GM21576 (cell line): ENCODE measurements at regions not wholly inside any gene's neighbourhood (a gene's known extent, or its start where the extent isn't known, plus 50 kb on each side); places are given as distances from the start of the nearest gene placed in this dataset.

ENCODE experiments used
- ATAC-seq: cut with Tn5 transposase; IDR thresholded peaks from one replicate; pipeline ENCODE4 v1.9.1; 2021; ENCODE audit warnings: mild to moderate bottlenecking, moderate library complexity; ENCODE audit not compliant: unreplicated experiment

DNA sequence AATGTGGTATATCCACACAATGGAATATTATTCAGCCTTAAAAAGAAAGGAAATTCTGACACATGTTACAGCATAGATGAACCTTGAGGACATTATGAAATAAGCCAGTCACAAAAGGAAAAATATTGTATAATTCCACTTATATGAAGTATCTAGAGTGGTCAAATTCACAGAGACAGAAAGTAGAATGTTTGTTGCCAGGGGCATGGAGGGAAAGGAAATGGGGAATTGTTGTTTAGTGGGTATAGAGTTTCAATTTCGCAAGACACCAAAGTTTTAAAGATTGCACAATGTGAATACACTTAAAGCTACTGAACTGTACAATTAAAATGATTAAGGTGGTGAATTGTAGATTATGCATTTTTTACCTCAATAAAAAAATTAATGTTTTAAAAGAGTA lies 92.9 kb downstream of the TXNL1 start:
- no peak for ATAC-seq

DNA sequence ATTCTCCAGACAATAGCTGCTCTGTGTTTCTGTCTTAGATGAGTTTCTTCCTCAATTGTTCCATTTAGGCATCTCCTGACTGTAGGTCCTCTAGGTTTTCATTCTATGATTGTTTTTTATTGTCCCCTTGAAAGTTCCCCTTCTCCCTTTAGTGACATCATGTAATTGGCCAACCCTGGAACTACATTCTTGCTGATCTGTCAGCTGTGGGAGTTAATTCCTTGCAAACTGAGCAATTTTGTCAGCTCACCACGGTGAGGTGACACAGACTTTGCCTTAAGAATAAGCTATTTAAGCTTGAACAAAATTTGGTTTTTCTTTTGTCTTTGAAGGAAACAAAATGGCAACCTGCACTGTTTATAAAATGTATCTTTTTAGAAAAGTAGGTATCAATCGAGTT lies 95.9 kb downstream of the TXNL1 start:
- no peak for ATAC-seq

GRCh38 chr18:56541793-56542192 lies 96.6 kb downstream of the TXNL1 start:
- no peak for ATAC-seq

GRCh38 chr18:56541340-56541739 lies 97.1 kb downstream of the TXNL1 start:
- ATAC-seq, result no peak

- ATAC-seq, result no peak
Measured at GRCh38 chr18:56538746-56539145, 99.6 kb downstream of the TXNL1 start.

GRCh38 chr18:56532176-56532840 lies 106.1 kb downstream of the TXNL1 start:
- ATAC-seq, result peak; percentile 89

DNA sequence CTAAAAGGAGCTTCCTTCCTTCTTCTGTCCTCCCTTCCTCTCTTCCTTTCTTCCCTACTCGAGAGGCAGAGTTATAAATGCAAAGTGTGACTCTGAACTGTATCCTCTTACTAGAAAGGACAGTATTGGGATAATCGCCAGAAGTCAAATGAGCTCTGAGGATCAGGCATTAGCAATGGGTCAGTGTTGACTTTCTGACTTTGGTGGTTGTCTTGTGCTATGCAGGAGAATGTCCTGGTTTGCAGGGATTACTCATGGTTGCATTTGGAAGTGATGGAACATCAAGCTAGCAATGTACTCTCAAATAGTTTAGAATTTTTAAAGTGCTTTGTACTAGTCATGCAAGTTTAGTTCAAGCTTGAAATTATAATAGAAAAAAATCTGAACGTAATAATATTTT lies 115.6 kb downstream of the TXNL1 start:
- no peak for ATAC-seq

DNA sequence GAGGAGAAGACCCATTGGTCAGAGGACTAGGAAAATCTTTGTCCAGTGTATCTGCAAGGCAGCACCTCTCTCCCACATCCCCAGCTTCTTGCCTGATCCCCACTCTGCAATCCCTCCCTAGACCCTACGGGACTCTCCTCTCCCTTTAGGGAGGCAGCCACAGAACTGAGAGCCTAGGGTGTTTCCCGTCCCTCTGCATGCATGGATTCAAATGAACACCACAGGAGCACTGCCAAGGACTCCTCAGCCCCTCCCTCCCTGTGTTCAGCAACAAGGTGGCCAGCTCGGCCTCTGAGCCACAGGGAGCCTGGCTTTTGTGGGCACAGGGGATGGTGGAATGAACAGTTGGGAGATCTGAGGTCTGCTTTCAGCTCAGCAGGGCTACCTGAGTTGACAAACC lies 117.1 kb downstream of the TXNL1 start:
- ATAC-seq, result no peak

DNA sequence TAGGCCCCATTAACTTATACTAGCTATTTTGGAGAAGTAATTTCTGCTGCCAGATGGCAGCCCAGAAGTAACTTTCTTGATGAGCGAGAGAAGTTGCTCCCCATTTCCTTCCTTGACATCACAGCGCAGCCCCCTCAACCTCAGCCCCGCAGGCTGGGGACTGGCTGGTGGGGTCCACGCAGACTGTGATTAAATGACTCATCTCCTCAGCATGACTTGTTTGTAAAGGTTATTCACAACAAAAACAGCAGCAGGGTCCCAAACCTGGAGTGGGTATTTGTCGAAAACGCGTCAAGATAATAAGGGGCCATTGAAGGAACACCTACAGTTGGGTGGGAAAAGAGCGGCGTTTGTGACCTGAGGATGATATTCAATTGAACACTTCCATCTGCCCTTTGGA lies 120.6 kb downstream of the TXNL1 start:
- ATAC-seq, result no peak

GRCh38 chr18:56517196-56517595 lies 121.2 kb downstream of the TXNL1 start:
- ATAC-seq, result no peak

DNA sequence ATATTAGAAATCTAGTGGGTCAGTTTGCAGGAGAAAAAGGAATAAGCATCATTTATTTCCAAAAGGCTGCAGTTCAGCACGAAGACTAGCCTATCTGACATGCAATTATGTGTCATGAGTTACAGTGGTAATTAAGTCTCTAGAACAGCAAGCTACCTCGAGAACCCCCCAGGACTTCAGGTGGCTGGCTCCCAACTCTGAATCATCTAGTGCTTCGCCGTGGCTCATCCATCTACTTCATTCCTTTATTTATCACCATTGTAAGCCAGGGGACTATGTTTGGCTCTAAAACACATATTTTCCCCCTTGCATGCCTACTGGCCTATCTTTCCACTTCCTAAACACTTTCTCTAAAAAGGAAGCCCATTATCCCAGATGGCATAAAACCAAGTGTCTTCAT lies 121.6 kb downstream of the TXNL1 start:
- ATAC-seq, result no peak

- ATAC-seq, result no peak
Measured at GRCh38 chr18:56515522-56515921, 122.9 kb downstream of the TXNL1 start.

DNA sequence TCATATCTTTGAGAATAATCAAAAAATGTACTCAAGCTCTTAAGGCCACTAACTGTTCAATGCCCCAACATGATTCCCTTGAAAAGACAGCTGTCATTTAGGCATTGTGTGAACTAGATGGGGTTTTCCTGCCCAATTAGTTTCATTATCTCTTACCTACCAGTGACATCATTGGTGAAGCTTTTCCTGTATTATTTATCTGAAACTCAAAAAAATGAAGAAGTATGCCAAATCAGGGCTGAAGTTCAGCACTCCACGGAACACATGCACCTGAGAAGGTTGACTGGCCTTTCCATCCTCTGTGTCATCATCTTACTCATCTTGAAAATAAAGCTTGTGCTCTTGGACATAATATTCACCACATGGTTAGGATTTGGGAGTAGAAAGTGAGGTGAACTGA lies 126.4 kb downstream of the TXNL1 start:
- peak; percentile 60 for ATAC-seq

GRCh38 chr18:56510108-56510507 lies 128.3 kb downstream of the TXNL1 start:
- no peak for ATAC-seq

DNA sequence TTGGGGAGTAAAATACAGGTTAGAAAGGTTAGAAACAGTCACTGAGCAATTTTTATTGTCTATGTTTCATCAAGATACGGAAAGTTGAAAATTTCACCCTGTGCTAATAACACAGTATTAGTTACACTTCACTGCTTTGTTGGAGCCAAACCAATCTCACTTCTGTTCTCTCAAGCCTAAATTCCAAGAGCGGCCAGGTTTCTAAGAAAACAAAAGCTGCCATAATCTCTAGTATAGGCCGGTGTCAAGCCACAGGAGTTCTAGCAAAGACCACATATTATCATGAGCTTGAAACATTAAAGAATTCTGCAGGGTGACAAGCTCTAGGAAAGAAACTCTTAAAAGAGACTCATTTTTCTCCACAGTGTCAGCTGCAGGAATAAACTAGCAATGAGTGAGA lies 128.7 kb downstream of the TXNL1 start:
- ATAC-seq, result no peak

DNA sequence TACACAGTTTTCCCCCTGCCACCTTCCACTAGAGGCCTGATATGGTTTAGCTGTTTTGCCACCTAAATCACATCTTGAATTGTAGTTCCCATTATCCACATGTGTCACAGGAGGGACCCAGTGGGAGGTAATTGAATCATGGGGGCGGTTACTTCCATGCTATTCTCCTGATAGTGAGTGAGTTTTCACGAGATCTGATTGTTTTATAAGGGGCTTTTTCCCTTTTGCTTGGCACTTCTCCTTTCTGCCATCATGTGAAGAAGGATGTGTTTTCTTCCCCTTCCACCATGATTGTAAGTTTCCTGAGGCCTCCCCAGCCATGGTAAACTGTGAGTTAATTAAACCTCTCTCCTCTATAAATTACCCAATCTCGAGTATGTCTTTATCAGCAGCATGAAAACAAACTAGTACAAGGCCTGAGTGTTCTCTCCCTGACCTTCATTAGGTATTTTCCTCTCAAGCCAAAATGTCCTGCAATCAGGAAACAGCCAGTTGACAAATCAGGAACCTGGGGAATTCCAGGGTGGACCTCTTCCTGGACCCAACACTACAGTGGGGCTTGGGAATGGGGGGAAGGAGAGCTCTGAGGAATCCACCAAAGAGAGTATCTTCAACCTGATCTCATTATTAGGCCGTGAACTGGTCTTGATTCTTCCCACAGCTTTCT lies 129.9 kb downstream of the TXNL1 start:
- no peak for ATAC-seq

DNA sequence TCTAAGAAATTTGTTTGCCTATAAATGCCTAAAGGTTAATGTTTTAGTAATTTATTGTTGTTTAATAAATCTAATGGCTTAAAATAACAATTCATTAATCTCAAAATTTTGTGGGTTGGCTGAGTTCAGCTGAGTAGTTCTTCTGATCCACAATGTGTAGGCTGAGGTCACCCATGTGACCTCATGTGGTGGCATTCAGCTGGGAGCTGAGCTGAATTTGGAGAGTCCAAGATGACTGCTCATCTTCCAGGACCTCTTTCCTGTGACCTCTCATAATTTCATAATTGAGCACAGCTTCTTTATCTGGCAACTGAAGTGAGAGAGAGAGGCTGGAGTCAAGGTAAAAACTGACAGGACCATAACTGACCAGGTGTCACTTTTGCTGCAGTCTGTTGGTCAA lies 132.4 kb downstream of the TXNL1 start:
- no peak for ATAC-seq

GRCh38 chr18:56505293-56505692 lies 133.1 kb downstream of the TXNL1 start:
- ATAC-seq, result no peak

GRCh38 chr18:56501896-56502295 lies 136.5 kb downstream of the TXNL1 start:
- ATAC-seq, result no peak

GRCh38 chr18:56495884-56496283 lies 142.5 kb downstream of the TXNL1 start:
- ATAC-seq, result no peak

GRCh38 chr18:56493531-56493930 lies 144.9 kb downstream of the TXNL1 start:
- no peak for ATAC-seq

- ATAC-seq, result no peak
Measured at GRCh38 chr18:56492136-56492535, 146.3 kb downstream of the TXNL1 start.

GRCh38 chr18:56490942-56491341 lies 147.4 kb downstream of the TXNL1 start:
- ATAC-seq, result no peak
